Fibroblast of lung (primary cell): ENCODE measurements at regions not wholly inside any gene's neighbourhood (a gene's known extent, or its start where the extent isn't known, plus 50 kb on each side); places are given as distances from the start of the nearest gene placed in this dataset.

ENCODE experiments used
- DNase-seq, 2 donors: peaks; one replicate each; pipeline versions ENCODE4 v3.0.0 to v3.0.0-alpha.2; 2010; ENCODE audit warnings: low read depth in 2 of 2
- H2AFZ ChIP-seq: 2 replicates; pipeline ENCODE4 v1.5.1; 2012; ENCODE audit warnings: low read length, control low read depth, inconsistent platforms
- H3K27ac ChIP-seq: 2 replicates; pipeline ENCODE4 v1.5.1; 2011; ENCODE audit warnings: low read length, control low read depth; ENCODE audit not compliant: insufficient read depth
- H3K27me3 ChIP-seq: 2 replicates; pipeline ENCODE4 v1.5.1; 2011; ENCODE audit warnings: mild to moderate bottlenecking, low read length; ENCODE audit not compliant: control insufficient read depth, insufficient read depth
- H3K36me3 ChIP-seq: 2 replicates; pipeline ENCODE4 v1.5.1; 2011; ENCODE audit warnings: low read length; ENCODE audit not compliant: control insufficient read depth, insufficient read depth
- H3K4me1 ChIP-seq: 2 replicates; pipeline ENCODE4 v1.5.1; 2011; ENCODE audit warnings: low read length; ENCODE audit not compliant: control insufficient read depth, insufficient read depth; ENCODE audit errors: extremely low read depth
- H3K4me2 ChIP-seq: 2 replicates; pipeline ENCODE4 v1.5.1; 2011; ENCODE audit warnings: low read length, control low read depth; ENCODE audit not compliant: insufficient read depth; ENCODE audit errors: extremely low read depth
- H3K4me3 ChIP-seq, 4 experiments: fragments of 200-600 bp in 1 of 4; sonication (generic) in 1 of 4; replicated peaks in 1 of 4; 2 replicates each; pipeline ENCODE4 v1.5.1; 2011 to 2016; ENCODE audit warnings: low read length in 4 of 4, low read depth in 3 of 4, mild to moderate bottlenecking in 3 of 4, control low read depth in 2 of 4, inconsistent platforms in 1 of 4, mixed read lengths in 1 of 4; ENCODE audit not compliant: insufficient read depth in 1 of 4; ENCODE audit errors: control extremely low read depth in 1 of 4
- H3K79me2 ChIP-seq: 2 replicates; pipeline ENCODE4 v1.5.1; 2012; ENCODE audit warnings: mild to moderate bottlenecking, low read length, inconsistent platforms; ENCODE audit not compliant: control insufficient read depth, insufficient read depth
- H3K9ac ChIP-seq: 2 replicates; pipeline ENCODE4 v1.5.1; 2011; ENCODE audit warnings: mild to moderate bottlenecking, low read length, control low read depth; ENCODE audit not compliant: insufficient read depth
- H3K9me3 ChIP-seq: 2 replicates; pipeline ENCODE4 v1.5.1; 2012; ENCODE audit warnings: low read depth, low read length; ENCODE audit not compliant: control insufficient read depth, insufficient read depth
- H4K20me1 ChIP-seq: 2 replicates; pipeline ENCODE4 v1.5.1; 2011; ENCODE audit warnings: low read length; ENCODE audit not compliant: control insufficient read depth, insufficient read depth; ENCODE audit errors: extremely low read depth
- EZH2 ChIP-seq: IDR thresholded peaks from 2 replicates; pipeline ENCODE4 v1.5.1; 2012; ENCODE audit warnings: low read length, control low read depth, mild to moderate bottlenecking; ENCODE audit errors: missing control alignments
- TF ChIP-seq, protein P1 (sequence below), 2 donors: IDR thresholded peaks in 1 of 2; conservative IDR thresholded peaks in 1 of 2; 1 replicate in 1 of 2; 2 replicates in 1 of 2; pipeline ENCODE4 v1.5.1; 2011 to 2012; ENCODE audit warnings: low read length in 2 of 2, control low read depth in 1 of 2, inconsistent platforms in 1 of 2, low read depth in 1 of 2, mild to moderate bottlenecking in 1 of 2

DNA sequence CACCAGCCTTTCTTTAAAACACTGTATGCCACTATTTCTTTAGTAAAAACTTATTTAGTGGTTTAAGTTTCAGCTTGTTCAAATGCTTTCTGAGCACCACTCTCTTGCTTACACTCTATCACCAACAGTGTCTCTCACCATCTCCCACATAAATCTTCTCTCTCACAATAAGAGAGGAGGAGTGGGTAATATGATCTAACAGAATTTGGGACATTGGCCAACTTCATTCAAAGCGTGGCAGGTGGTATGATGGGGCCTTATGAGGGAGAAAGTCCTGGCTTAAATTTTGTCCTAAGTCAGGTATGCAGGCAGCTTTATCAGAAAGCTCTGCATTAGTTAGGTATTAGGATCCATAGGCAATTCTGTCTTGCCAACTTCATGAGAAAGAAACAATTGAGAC, 1132.5 kb downstream of the TUSC7 start:
- H3K79me2 ChIP-seq, result no peaks in the 10 kb centered on the region
- H3K27me3 ChIP-seq, result no peaks in the 10 kb centered on the region
- H3K9ac ChIP-seq, result no peak overlapping the region

DNA sequence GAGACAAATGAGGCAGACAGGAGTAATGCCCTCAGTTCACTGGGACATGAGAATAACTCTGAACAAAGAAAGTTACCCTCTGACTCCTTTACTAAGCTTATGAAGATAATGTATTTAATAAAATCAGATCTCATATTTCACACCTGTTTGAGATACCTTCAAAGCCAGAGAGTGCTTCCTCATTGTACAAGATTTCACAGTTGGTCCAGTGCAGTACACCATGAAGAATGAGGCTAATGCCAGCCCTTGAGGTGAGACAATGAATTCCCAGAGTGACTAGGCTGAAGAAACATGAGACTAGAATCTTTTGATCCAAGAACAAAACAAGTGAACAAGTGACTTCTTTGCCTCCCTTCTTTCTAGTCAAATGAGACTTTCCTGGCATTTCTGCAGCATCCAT, 1133.8 kb downstream of the TUSC7 start:
- TF ChIP-seq, protein P1, sequence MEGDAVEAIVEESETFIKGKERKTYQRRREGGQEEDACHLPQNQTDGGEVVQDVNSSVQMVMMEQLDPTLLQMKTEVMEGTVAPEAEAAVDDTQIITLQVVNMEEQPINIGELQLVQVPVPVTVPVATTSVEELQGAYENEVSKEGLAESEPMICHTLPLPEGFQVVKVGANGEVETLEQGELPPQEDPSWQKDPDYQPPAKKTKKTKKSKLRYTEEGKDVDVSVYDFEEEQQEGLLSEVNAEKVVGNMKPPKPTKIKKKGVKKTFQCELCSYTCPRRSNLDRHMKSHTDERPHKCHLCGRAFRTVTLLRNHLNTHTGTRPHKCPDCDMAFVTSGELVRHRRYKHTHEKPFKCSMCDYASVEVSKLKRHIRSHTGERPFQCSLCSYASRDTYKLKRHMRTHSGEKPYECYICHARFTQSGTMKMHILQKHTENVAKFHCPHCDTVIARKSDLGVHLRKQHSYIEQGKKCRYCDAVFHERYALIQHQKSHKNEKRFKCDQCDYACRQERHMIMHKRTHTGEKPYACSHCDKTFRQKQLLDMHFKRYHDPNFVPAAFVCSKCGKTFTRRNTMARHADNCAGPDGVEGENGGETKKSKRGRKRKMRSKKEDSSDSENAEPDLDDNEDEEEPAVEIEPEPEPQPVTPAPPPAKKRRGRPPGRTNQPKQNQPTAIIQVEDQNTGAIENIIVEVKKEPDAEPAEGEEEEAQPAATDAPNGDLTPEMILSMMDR (conservative IDR thresholded peaks at IDR 0.05 in 1 of 2, IDR thresholded peaks at IDR 0.05 in 1 of 2; ENCODE audit: low read depth in 1 of 2, low read length in 2 of 2), result no peak
- TF ChIP-seq EZH2, result no peak

More for the DNA sequence above, 1132.5 kb downstream of the TUSC7 start:
- Histone ChIP-seq H3K4me2 (no peak overlapping the region), H3K4me1 (no peaks in the 10 kb centered on the region), H3K4me3 (no peak overlapping the region), H3K9me3 (no peaks in the 10 kb centered on the region), H4K20me1 (no peaks in the 10 kb centered on the region), H3K36me3 (no peaks in the 10 kb centered on the region), H3K27ac (no peak overlapping the region), H2AFZ (no peak overlapping the region)
- no peak for DNase-seq
- TF ChIP-seq, protein P1 (conservative IDR thresholded peaks at IDR 0.05 in 1 of 2, IDR thresholded peaks at IDR 0.05 in 1 of 2; ENCODE audit: low read depth in 1 of 2, low read length in 2 of 2), result no peak
- no peak for TF ChIP-seq EZH2

DNA sequence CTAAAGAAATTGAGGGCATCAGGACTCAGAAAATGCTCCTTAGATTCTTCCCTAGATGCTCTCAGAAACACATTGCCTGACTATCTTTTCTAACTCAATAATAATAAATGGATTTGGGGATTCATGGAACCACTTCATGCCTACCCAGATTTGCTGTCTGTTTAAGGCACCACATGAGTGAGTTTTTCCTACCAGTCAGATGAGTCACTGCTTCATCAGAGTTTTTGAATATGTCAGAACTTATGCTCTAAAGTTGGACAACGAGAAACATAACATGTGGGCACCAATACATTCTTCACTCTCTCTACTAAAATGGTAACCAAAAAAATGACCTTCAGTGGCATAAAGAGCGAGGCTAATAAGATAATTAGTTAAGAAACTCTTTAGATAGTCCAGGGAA, 1135.1 kb downstream of the TUSC7 start:
- Histone ChIP-seq H3K4me2 (no peak overlapping the region), H4K20me1 (no peaks in the 10 kb centered on the region), H3K9ac (no peak overlapping the region), H3K27ac (no peak overlapping the region), H3K27me3 (no peaks in the 10 kb centered on the region), H3K4me1 (no peaks in the 10 kb centered on the region), H3K9me3 (no peaks in the 10 kb centered on the region), H3K79me2 (no peaks in the 10 kb centered on the region), H3K4me3 (no peak overlapping the region), H2AFZ (no peak overlapping the region), H3K36me3 (no peaks in the 10 kb centered on the region)
- peak; percentile 33 to 58 for DNase-seq
- TF ChIP-seq EZH2, result no peak
- TF ChIP-seq, protein P1 (conservative IDR thresholded peaks at IDR 0.05 in 1 of 2, IDR thresholded peaks at IDR 0.05 in 1 of 2; ENCODE audit: low read depth in 1 of 2, low read length in 2 of 2), result no peak

More for the DNA sequence above, 1133.8 kb downstream of the TUSC7 start:
- Histone ChIP-seq H3K4me1 (no peaks in the 10 kb centered on the region), H4K20me1 (no peaks in the 10 kb centered on the region), H3K9me3 (no peaks in the 10 kb centered on the region), H3K4me3 (no peak overlapping the region), H3K9ac (no peak overlapping the region), H3K27me3 (no peaks in the 10 kb centered on the region), H3K79me2 (no peaks in the 10 kb centered on the region), H2AFZ (no peak overlapping the region), H3K27ac (no peak overlapping the region), H3K36me3 (no peaks in the 10 kb centered on the region), H3K4me2 (no peak overlapping the region)
- DNase-seq, result no peak
